Liver (tissue), 3 donors: ENCODE measurements at regions not wholly inside any gene's neighbourhood (a gene's known extent, or its start where the extent isn't known, plus 50 kb on each side); places are given as distances from the start of the nearest gene placed in this dataset.

ENCODE experiments used
- ATF3 ChIP-seq: IDR thresholded peaks from 2 replicates; pipeline ENCODE4 v1.6.1; 2016; ENCODE audit warnings: antibody characterized with exemption
- CTCF ChIP-seq: fragments of 150-350 bp; IDR thresholded peaks from 2 replicates; pipeline ENCODE4 v1.5.1; 2017; ENCODE audit warnings: improper control_type of control experiment, low read depth, low read length; ENCODE audit not compliant: missing input control
- FOXA1 ChIP-seq: IDR thresholded peaks from 2 replicates; pipeline ENCODE4 v1.6.1; 2016; ENCODE audit warnings: antibody characterized with exemption
- GABPA ChIP-seq, 2 donors: IDR thresholded peaks in 1 of 2; conservative IDR thresholded peaks in 1 of 2; 2 replicates each; pipeline ENCODE4 v1.6.1; 2016; ENCODE audit warnings: antibody characterized with exemption in 2 of 2, mild to moderate bottlenecking in 1 of 2, moderate library complexity in 1 of 2
- HNF4A ChIP-seq, 2 donors: conservative IDR thresholded peaks; 2 replicates each; pipeline ENCODE4 v1.6.1; 2016; ENCODE audit warnings: antibody characterized with exemption in 2 of 2, mild to moderate bottlenecking in 2 of 2
- HNF4G ChIP-seq: IDR thresholded peaks from 2 replicates; pipeline ENCODE4 v1.6.1; 2016; ENCODE audit warnings: antibody characterized with exemption
- JUND ChIP-seq, 2 donors: IDR thresholded peaks; 2 replicates each; pipeline ENCODE4 v1.6.1; 2016; ENCODE audit warnings: antibody characterized with exemption in 2 of 2
- NR2F2 ChIP-seq: IDR thresholded peaks from 2 replicates; pipeline ENCODE4 v1.6.1; 2016; ENCODE audit warnings: antibody characterized with exemption
- RAD21 ChIP-seq, 2 donors: IDR thresholded peaks; 2 replicates each; pipeline ENCODE4 v1.6.1; 2016; ENCODE audit warnings: antibody characterized with exemption in 2 of 2, mild to moderate bottlenecking in 2 of 2
- REST ChIP-seq: IDR thresholded peaks from 2 replicates; pipeline ENCODE4 v1.6.1; 2016; ENCODE audit warnings: antibody characterized with exemption, mild to moderate bottlenecking
- SP1 ChIP-seq: IDR thresholded peaks from 2 replicates; pipeline ENCODE4 v1.6.1; 2018; ENCODE audit warnings: antibody characterized with exemption, mild to moderate bottlenecking
- TAF1 ChIP-seq: conservative IDR thresholded peaks from 2 replicates; pipeline ENCODE4 v1.6.1; 2016; ENCODE audit warnings: antibody characterized with exemption, mild to moderate bottlenecking
- YY1 ChIP-seq: IDR thresholded peaks from 2 replicates; pipeline ENCODE4 v1.6.1; 2016; ENCODE audit warnings: antibody characterized with exemption, mild to moderate bottlenecking
- ZBTB33 ChIP-seq: IDR thresholded peaks from 2 replicates; pipeline ENCODE4 v1.6.1; 2016; ENCODE audit warnings: antibody characterized with exemption
- donor health status: healthy.
- donor health status: healthy.

GRCh38 chr5:163350083-163350482 is 87.3 kb upstream of the CCNG1 start:
- TF ChIP-seq SP1 (no peak), CTCF (peak; percentile 51), TAF1 (no peak), YY1 (no peak), RAD21 (IDR thresholded peaks at IDR 0.05) (peak in 1 of 2 donors; percentile 58), NR2F2 (no peak), REST (no peak), JUND (IDR thresholded peaks at IDR 0.05) (no peak), ATF3 (no peak), GABPA (IDR thresholded peaks at IDR 0.05 in 1 of 2, conservative IDR thresholded peaks at IDR 0.05 in 1 of 2) (no peak), ZBTB33 (no peak), HNF4A (conservative IDR thresholded peaks at IDR 0.05) (peak in 1 of 2 donors; percentile 8), HNF4G (no peak), FOXA1 (no peak)
